ENCODE measurements at regions not wholly inside any gene's neighbourhood (a gene's known extent, or its start where the extent isn't known, plus 50 kb on each side); places are given as distances from the start of the nearest gene placed in this dataset.

- DNase-seq (ENCODE audit: low read depth, low spot score), result no peak
- dilution Hi-C loops (cut with MboI; ENCODE audit: extremely low pct_ligation_motif_present, low sequenced_read_pairs) (no loop called here), intact Hi-C loops (cut with micrococcal nuclease) (no loop called here)
- FAIRE-seq, result no peak
- Histone ChIP-seq H3K27me3 (ENCODE audit: control insufficient read depth in 2 of 2, insufficient read depth in 2 of 2, low read length in 2 of 2) (no peaks in the 10 kb centered on the region), H3K4me1 (ENCODE audit: control insufficient read depth, extremely low read depth, insufficient read depth, low read length) (no peaks in the 10 kb centered on the region), H3K27ac (ENCODE audit: insufficient read depth, low read depth, low read length) (no peak overlapping the region), H3K9me3 (replicated peaks; ENCODE audit: control insufficient read depth, insufficient read depth, low read length) (peaks cover 5% of the 10 kb centered on the region), H3K79me2 (ENCODE audit: control insufficient read depth, insufficient read depth, low read length) (no peaks in the 10 kb centered on the region), H3K9me1 (replicated peaks; ENCODE audit: control insufficient read depth, extremely low read depth, insufficient read depth, low read length) (no peaks in the 10 kb centered on the region), H4K20me1 (replicated peaks; ENCODE audit: control insufficient read depth, extremely low read depth, insufficient read depth, low read length) (no peaks in the 10 kb centered on the region), H3K9ac (replicated peaks; ENCODE audit: extremely low read depth, insufficient read depth, low read length) (no peak overlapping the region), H3K36me3 (ENCODE audit: control insufficient read depth in 2 of 2, extremely low read depth in 1 of 2, insufficient read depth in 2 of 2, low read length in 2 of 2) (no peaks in the 10 kb centered on the region), H3K4me2 (ENCODE audit: insufficient read depth, low read length) (no peak overlapping the region), H2AFZ (ENCODE audit: low read depth, low read length) (no peak overlapping the region), H3K4me3 (replicated peaks in 1 of 3; ENCODE audit: insufficient read depth in 1 of 3, low read depth in 1 of 3, low read length in 3 of 3) (no peak overlapping the region)
- ChIA-PET CTCF (no interaction called here), POLR2A (no interaction called here)
- no peak for TF ChIP-seq POLR2A (IDR thresholded peaks at IDR 0.05; ENCODE audit: low read depth, low read length)
- no TSS peak for BruUV-seq (replicated peaks)
Measured at GRCh38 chr10:105837951-105838350, 1196.9 kb downstream of the SORCS3 start.

DNA sequence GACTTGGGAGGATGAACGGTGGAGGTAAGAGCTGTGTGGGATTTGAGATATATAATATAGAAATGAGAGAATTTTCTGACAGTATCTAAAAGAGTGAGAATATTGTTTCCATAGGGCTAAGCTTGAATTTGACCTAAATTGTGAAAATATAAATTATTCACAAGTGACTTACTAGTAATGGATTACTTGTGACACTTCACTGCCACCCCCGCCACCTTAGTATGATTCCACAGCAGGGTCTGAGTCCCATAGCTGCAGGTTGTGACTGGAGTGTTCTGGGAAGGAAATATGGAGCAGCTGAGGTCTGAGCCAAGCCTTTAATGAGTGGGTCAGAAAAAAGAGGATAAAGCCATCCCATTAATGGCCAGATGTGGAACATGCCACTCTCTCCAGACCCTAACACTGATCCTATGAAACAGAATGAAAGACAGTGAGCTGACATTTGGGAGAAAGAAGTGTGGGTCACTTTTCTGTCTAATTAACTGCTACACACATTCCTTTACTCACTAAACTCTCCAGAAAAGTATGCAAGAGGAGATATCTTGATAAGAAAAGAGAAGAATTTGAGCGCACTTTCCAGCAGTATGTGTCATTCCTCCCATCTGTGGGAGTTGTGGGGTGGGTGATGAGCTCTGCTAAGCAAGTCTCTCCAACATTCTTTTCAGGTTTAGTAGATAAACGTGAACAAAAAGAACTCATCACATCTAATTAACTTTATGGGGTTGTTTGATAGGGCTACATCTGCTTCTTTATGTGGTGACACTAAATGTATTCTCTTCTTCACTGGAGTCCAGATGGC lies 1193.4 kb downstream of the SORCS3 start:
- H3K9ac ChIP-seq (replicated peaks; ENCODE audit: extremely low read depth, insufficient read depth, low read length), result no peak overlapping the region
- CTCF ChIA-PET, result no interaction called here
- no peak overlapping the region for H2AFZ ChIP-seq (ENCODE audit: low read depth, low read length)
- POLR2A ChIA-PET, result no interaction called here
- H3K4me1 ChIP-seq (ENCODE audit: control insufficient read depth, extremely low read depth, insufficient read depth, low read length), result no peaks in the 10 kb centered on the region
- H3K36me3 ChIP-seq (ENCODE audit: control insufficient read depth in 2 of 2, extremely low read depth in 1 of 2, insufficient read depth in 2 of 2, low read length in 2 of 2), result no peaks in the 10 kb centered on the region
- no peak overlapping the region for H3K27ac ChIP-seq (ENCODE audit: insufficient read depth, low read depth, low read length)
- H3K4me2 ChIP-seq (ENCODE audit: insufficient read depth, low read length), result no peak overlapping the region
- no peak overlapping the region for H3K4me3 ChIP-seq (replicated peaks in 1 of 3; ENCODE audit: insufficient read depth in 1 of 3, low read depth in 1 of 3, low read length in 3 of 3)
- H3K79me2 ChIP-seq (ENCODE audit: control insufficient read depth, insufficient read depth, low read length), result no peaks in the 10 kb centered on the region
- no peak for FAIRE-seq
- DNase-seq (ENCODE audit: low read depth, low spot score), result no peak
- H4K20me1 ChIP-seq (replicated peaks; ENCODE audit: control insufficient read depth, extremely low read depth, insufficient read depth, low read length), result no peaks in the 10 kb centered on the region
- dilution Hi-C loops (cut with MboI; ENCODE audit: extremely low pct_ligation_motif_present, low sequenced_read_pairs), result no loop called here
- TF ChIP-seq, protein P1, sequence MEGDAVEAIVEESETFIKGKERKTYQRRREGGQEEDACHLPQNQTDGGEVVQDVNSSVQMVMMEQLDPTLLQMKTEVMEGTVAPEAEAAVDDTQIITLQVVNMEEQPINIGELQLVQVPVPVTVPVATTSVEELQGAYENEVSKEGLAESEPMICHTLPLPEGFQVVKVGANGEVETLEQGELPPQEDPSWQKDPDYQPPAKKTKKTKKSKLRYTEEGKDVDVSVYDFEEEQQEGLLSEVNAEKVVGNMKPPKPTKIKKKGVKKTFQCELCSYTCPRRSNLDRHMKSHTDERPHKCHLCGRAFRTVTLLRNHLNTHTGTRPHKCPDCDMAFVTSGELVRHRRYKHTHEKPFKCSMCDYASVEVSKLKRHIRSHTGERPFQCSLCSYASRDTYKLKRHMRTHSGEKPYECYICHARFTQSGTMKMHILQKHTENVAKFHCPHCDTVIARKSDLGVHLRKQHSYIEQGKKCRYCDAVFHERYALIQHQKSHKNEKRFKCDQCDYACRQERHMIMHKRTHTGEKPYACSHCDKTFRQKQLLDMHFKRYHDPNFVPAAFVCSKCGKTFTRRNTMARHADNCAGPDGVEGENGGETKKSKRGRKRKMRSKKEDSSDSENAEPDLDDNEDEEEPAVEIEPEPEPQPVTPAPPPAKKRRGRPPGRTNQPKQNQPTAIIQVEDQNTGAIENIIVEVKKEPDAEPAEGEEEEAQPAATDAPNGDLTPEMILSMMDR (IDR thresholded peaks at IDR 0.05; ENCODE audit: extremely low read depth in 1 of 2, insufficient read depth in 1 of 2, low read depth in 1 of 2, low read length in 2 of 2), result no peak
- TF ChIP-seq GATA2 (IDR thresholded peaks at IDR 0.05; ENCODE audit: insufficient read depth, insufficient read length, low read depth, low read length) (no peak), MYC (IDR thresholded peaks at IDR 0.05; ENCODE audit: low read depth, low read length) (no peak), JUN (IDR thresholded peaks at IDR 0.05; ENCODE audit: borderline replicate concordance, insufficient read depth, insufficient read length, low read depth) (no peak), POLR2AphosphoS5 (IDR thresholded peaks at IDR 0.05; ENCODE audit: insufficient read depth, low read depth, low read length) (no peak), POLR2A (IDR thresholded peaks at IDR 0.05; ENCODE audit: low read depth, low read length) (no peak), EZH2 (IDR thresholded peaks at IDR 0.05; ENCODE audit: borderline replicate concordance, low read depth, low read length, severe bottlenecking) (no peak), FOS (IDR thresholded peaks at IDR 0.05; ENCODE audit: borderline replicate concordance, insufficient read depth, low read length) (no peak)
- TF ChIP-seq, protein P2, sequence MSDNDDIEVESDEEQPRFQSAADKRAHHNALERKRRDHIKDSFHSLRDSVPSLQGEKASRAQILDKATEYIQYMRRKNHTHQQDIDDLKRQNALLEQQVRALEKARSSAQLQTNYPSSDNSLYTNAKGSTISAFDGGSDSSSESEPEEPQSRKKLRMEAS (IDR thresholded peaks at IDR 0.05; ENCODE audit: insufficient read depth, insufficient read length), result no peak
- BruUV-seq (replicated peaks), result no TSS peak
- H3K9me1 ChIP-seq (replicated peaks; ENCODE audit: control insufficient read depth, extremely low read depth, insufficient read depth, low read length), result no peaks in the 10 kb centered on the region
- H3K9me3 ChIP-seq (replicated peaks; ENCODE audit: control insufficient read depth, insufficient read depth, low read length), result peaks cover 5% of the 10 kb centered on the region
- H3K27me3 ChIP-seq (ENCODE audit: control insufficient read depth in 2 of 2, insufficient read depth in 2 of 2, low read length in 2 of 2), result no peaks in the 10 kb centered on the region
- intact Hi-C loops (cut with micrococcal nuclease), result no loop called here

Data from endothelial cell of umbilical vein (primary cell).